Adrenal gland (tissue), 5 donors: ENCODE measurements at regions not wholly inside any gene's neighbourhood (a gene's known extent, or its start where the extent isn't known, plus 50 kb on each side); places are given as distances from the start of the nearest gene placed in this dataset.

Source experiments
- POLR2A ChIP-seq, 2 donors: fragments of 450-650 bp; IDR thresholded peaks; one replicate each; pipeline ENCODE4 v1.6.1; 2017; ENCODE audit warnings: antibody characterized with exemption in 2 of 2, mild to moderate bottlenecking in 2 of 2, moderate library complexity in 1 of 2
- TF ChIP-seq, protein P1 (sequence below), 6 experiments: fragments of 450-650 bp in 4 of 6; fragments of 200-600 bp in 2 of 6; sonication (generic) in 1 of 6; IDR thresholded peaks; 1 replicate in 5 of 6; 2 replicates in 1 of 6; pipeline versions ENCODE4 v1.5.1 to v1.8.0; 2016 to 2021; ENCODE audit warnings: antibody characterized with exemption in 6 of 6, mild to moderate bottlenecking in 2 of 6, moderate library complexity in 1 of 6
- donor health status: DM: no; HTN: no; CAD: no.

- TF ChIP-seq, protein P1, sequence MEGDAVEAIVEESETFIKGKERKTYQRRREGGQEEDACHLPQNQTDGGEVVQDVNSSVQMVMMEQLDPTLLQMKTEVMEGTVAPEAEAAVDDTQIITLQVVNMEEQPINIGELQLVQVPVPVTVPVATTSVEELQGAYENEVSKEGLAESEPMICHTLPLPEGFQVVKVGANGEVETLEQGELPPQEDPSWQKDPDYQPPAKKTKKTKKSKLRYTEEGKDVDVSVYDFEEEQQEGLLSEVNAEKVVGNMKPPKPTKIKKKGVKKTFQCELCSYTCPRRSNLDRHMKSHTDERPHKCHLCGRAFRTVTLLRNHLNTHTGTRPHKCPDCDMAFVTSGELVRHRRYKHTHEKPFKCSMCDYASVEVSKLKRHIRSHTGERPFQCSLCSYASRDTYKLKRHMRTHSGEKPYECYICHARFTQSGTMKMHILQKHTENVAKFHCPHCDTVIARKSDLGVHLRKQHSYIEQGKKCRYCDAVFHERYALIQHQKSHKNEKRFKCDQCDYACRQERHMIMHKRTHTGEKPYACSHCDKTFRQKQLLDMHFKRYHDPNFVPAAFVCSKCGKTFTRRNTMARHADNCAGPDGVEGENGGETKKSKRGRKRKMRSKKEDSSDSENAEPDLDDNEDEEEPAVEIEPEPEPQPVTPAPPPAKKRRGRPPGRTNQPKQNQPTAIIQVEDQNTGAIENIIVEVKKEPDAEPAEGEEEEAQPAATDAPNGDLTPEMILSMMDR (IDR thresholded peaks at IDR 0.05): no peak
- TF ChIP-seq POLR2A (IDR thresholded peaks at IDR 0.05): no peak
Observed at GRCh38 chr14:71308671-71309070, 401.4 kb downstream of the PCNX1 start.
